ENCODE measurements at regions not wholly inside any gene's neighbourhood (a gene's known extent, or its start where the extent isn't known, plus 50 kb on each side); places are given as distances from the start of the nearest gene placed in this dataset.
"Not testable (repeated sequence)": the region's sequence is repeated elsewhere in the genome, so short reads cannot be mapped to it uniquely, and the experiment has no call there.

- H3K27me3 Mint-ChIP-seq: no peaks in the 10 kb centered on the region
- H3K27ac Mint-ChIP-seq: no peak overlapping the region
- H3K4me3 Mint-ChIP-seq: no peak overlapping the region
- H3K4me1 Mint-ChIP-seq (ENCODE audit: low read depth): peaks cover 11% of the 10 kb centered on the region
- no peaks in the 10 kb centered on the region for H3K36me3 Mint-ChIP-seq (ENCODE audit: low read depth)
- no peaks in the 10 kb centered on the region for H3K9me3 Mint-ChIP-seq
Measured at GRCh38 chr16:17936766-17937402, 399.7 kb downstream of the NPIPA8 start.

GRCh38 chr16:17930280-17930679 lies 406.3 kb downstream of the NPIPA8 start:
- Mint-ChIP-seq H3K36me3 (ENCODE audit: low read depth) (no peaks in the 10 kb centered on the region), H3K27ac (no peak overlapping the region), H3K4me1 (ENCODE audit: low read depth) (no peaks in the 10 kb centered on the region), H3K9me3 (no peaks in the 10 kb centered on the region), H3K27me3 (peaks cover 9% of the 10 kb centered on the region), H3K4me3 (no peak overlapping the region)

GRCh38 chr16:17926866-17927399 lies 409.6 kb downstream of the NPIPA8 start:
- H3K36me3 Mint-ChIP-seq (ENCODE audit: low read depth): no peaks in the 10 kb centered on the region
- no peak overlapping the region for H3K4me3 Mint-ChIP-seq
- no peaks in the 10 kb centered on the region for H3K9me3 Mint-ChIP-seq
- no peak overlapping the region for H3K27ac Mint-ChIP-seq
- H3K27me3 Mint-ChIP-seq: peaks cover 13% of the 10 kb centered on the region
- no peaks in the 10 kb centered on the region for H3K4me1 Mint-ChIP-seq (ENCODE audit: low read depth)

- Mint-ChIP-seq H3K4me3 (no peak overlapping the region), H3K27ac (no peak overlapping the region), H3K27me3 (peaks cover 16% of the 10 kb centered on the region), H3K36me3 (ENCODE audit: low read depth) (no peaks in the 10 kb centered on the region), H3K4me1 (ENCODE audit: low read depth) (no peaks in the 10 kb centered on the region), H3K9me3 (no peaks in the 10 kb centered on the region)
Measured at GRCh38 chr16:17926461-17926860, 410.1 kb downstream of the NPIPA8 start.

GRCh38 chr16:17925761-17926160 lies 410.8 kb downstream of the NPIPA8 start:
- no peaks in the 10 kb centered on the region for H3K36me3 Mint-ChIP-seq (ENCODE audit: low read depth)
- no peaks in the 10 kb centered on the region for H3K9me3 Mint-ChIP-seq
- peaks cover 12% of the 10 kb centered on the region for H3K27me3 Mint-ChIP-seq
- H3K4me3 Mint-ChIP-seq: no peak overlapping the region
- no peak overlapping the region for H3K27ac Mint-ChIP-seq
- H3K4me1 Mint-ChIP-seq (ENCODE audit: low read depth): no peaks in the 10 kb centered on the region

- Mint-ChIP-seq H3K4me3 (no peak overlapping the region), H3K4me1 (ENCODE audit: low read depth) (no peaks in the 10 kb centered on the region), H3K36me3 (ENCODE audit: low read depth) (no peaks in the 10 kb centered on the region), H3K9me3 (no peaks in the 10 kb centered on the region), H3K27ac (no peak overlapping the region), H3K27me3 (peaks cover 18% of the 10 kb centered on the region)
Measured at GRCh38 chr16:17921357-17921978, 415.1 kb downstream of the NPIPA8 start.

GRCh38 chr16:17917316-17918019 lies 419.1 kb downstream of the NPIPA8 start:
- H3K4me1 Mint-ChIP-seq (ENCODE audit: low read depth): no peaks in the 10 kb centered on the region
- H3K9me3 Mint-ChIP-seq: peaks cover 4% of the 10 kb centered on the region
- H3K27me3 Mint-ChIP-seq: peaks cover 25% of the 10 kb centered on the region
- no peaks in the 10 kb centered on the region for H3K36me3 Mint-ChIP-seq (ENCODE audit: low read depth)
- no peak overlapping the region for H3K4me3 Mint-ChIP-seq
- H3K27ac Mint-ChIP-seq: no peak overlapping the region

- no peak overlapping the region for H3K27ac Mint-ChIP-seq
- no peak overlapping the region for H3K4me3 Mint-ChIP-seq
- no peaks in the 10 kb centered on the region for H3K4me1 Mint-ChIP-seq (ENCODE audit: low read depth)
- peaks cover 4% of the 10 kb centered on the region for H3K9me3 Mint-ChIP-seq
- peaks cover 18% of the 10 kb centered on the region for H3K27me3 Mint-ChIP-seq
- H3K36me3 Mint-ChIP-seq (ENCODE audit: low read depth): no peaks in the 10 kb centered on the region
Measured at GRCh38 chr16:17915791-17916190, 420.7 kb downstream of the NPIPA8 start.

GRCh38 chr16:17914168-17914567 lies 422.4 kb downstream of the NPIPA8 start:
- no peaks in the 10 kb centered on the region for H3K36me3 Mint-ChIP-seq (ENCODE audit: low read depth)
- H3K4me1 Mint-ChIP-seq (ENCODE audit: low read depth): no peaks in the 10 kb centered on the region
- H3K27me3 Mint-ChIP-seq: peaks cover 14% of the 10 kb centered on the region
- peaks cover 4% of the 10 kb centered on the region for H3K9me3 Mint-ChIP-seq
- H3K27ac Mint-ChIP-seq: no peak overlapping the region
- H3K4me3 Mint-ChIP-seq: no peak overlapping the region

GRCh38 chr16:17911578-17911977 lies 425.0 kb downstream of the NPIPA8 start:
- not testable (repeated sequence) for H3K9me3 Mint-ChIP-seq, H3K27ac Mint-ChIP-seq

GRCh38 chr16:17906626-17907025 lies 429.9 kb downstream of the NPIPA8 start:
- peaks cover 13% of the 10 kb centered on the region for H3K27me3 Mint-ChIP-seq
- not testable (repeated sequence) for H3K9me3 Mint-ChIP-seq; H3K36me3 Mint-ChIP-seq (ENCODE audit: low read depth); H3K4me3 Mint-ChIP-seq; H3K4me1 Mint-ChIP-seq (ENCODE audit: low read depth); H3K27ac Mint-ChIP-seq

More at GRCh38 chr16:17911578-17911977, 425.0 kb downstream of the NPIPA8 start:
- H3K27me3 Mint-ChIP-seq: peaks cover 13% of the 10 kb centered on the region
- not testable (repeated sequence) for H3K4me1 Mint-ChIP-seq (ENCODE audit: low read depth); H3K4me3 Mint-ChIP-seq; H3K36me3 Mint-ChIP-seq (ENCODE audit: low read depth)

- Mint-ChIP-seq H3K9me3 (no peaks in the 10 kb centered on the region), H3K4me3 (no peak overlapping the region), H3K4me1 (ENCODE audit: low read depth) (no peaks in the 10 kb centered on the region), H3K27me3 (peaks cover 9% of the 10 kb centered on the region), H3K27ac (no peak overlapping the region), H3K36me3 (ENCODE audit: low read depth) (no peaks in the 10 kb centered on the region)
Measured at GRCh38 chr16:17901309-17901708, 430.5 kb upstream of the XYLT1 start.

GRCh38 chr16:17899141-17899540 lies 428.4 kb upstream of the XYLT1 start:
- Mint-ChIP-seq H3K36me3 (ENCODE audit: low read depth) (no peaks in the 10 kb centered on the region), H3K27ac (no peak overlapping the region), H3K4me1 (ENCODE audit: low read depth) (no peaks in the 10 kb centered on the region), H3K27me3 (peaks cover 8% of the 10 kb centered on the region), H3K4me3 (no peak overlapping the region), H3K9me3 (no peaks in the 10 kb centered on the region)

- Mint-ChIP-seq H3K4me1 (ENCODE audit: low read depth) (no peaks in the 10 kb centered on the region), H3K36me3 (ENCODE audit: low read depth) (no peaks in the 10 kb centered on the region), H3K9me3 (peaks cover 4% of the 10 kb centered on the region)
Measured at GRCh38 chr16:17887963-17888362, 417.2 kb upstream of the XYLT1 start.

GRCh38 chr16:17885659-17886207 lies 415.0 kb upstream of the XYLT1 start:
- no peaks in the 10 kb centered on the region for H3K9me3 Mint-ChIP-seq
- peaks cover 12% of the 10 kb centered on the region for H3K27me3 Mint-ChIP-seq
- H3K27ac Mint-ChIP-seq: no peak overlapping the region
- no peaks in the 10 kb centered on the region for H3K4me1 Mint-ChIP-seq (ENCODE audit: low read depth)
- H3K36me3 Mint-ChIP-seq (ENCODE audit: low read depth): no peaks in the 10 kb centered on the region
- no peak overlapping the region for H3K4me3 Mint-ChIP-seq

More at GRCh38 chr16:17887963-17888362, 417.2 kb upstream of the XYLT1 start:
- Mint-ChIP-seq H3K4me3 (no peak overlapping the region), H3K27ac (no peak overlapping the region), H3K27me3 (peaks cover 17% of the 10 kb centered on the region)
